Cardiac muscle cell (in vitro differentiated cells and primary cell): ENCODE measurements at regions not wholly inside any gene's neighbourhood (a gene's known extent, or its start where the extent isn't known, plus 50 kb on each side); places are given as distances from the start of the nearest gene placed in this dataset.

ENCODE experiments used
- DNase-seq, 2 donors: peaks; one replicate each; pipeline versions ENCODE4 v3.0.0 to v3.0.0-alpha.2; 2010 to 2017; ENCODE audit warnings: low read depth in 1 of 2, low spot score in 1 of 2
- H3K27ac ChIP-seq: fragments of 200-600 bp; sonication (generic); 2 replicates; pipeline ENCODE4 v1.5.1; 2016
- H3K27me3 ChIP-seq: fragments of 200-600 bp; sonication (generic); 2 replicates; pipeline ENCODE4 v1.6.0; 2016; ENCODE audit warnings: control low read depth
- H3K36me3 ChIP-seq: fragments of 200-600 bp; sonication (generic); 2 replicates; pipeline ENCODE4 v1.5.1; 2016; ENCODE audit warnings: control low read depth
- H3K4me1 ChIP-seq: fragments of 200-600 bp; sonication (generic); 2 replicates; pipeline ENCODE4 v1.8.1; 2017; ENCODE audit warnings: low read depth, mild to moderate bottlenecking, mixed run types
- H3K4me3 ChIP-seq: fragments of 200-600 bp; sonication (generic); 2 replicates; pipeline ENCODE4 v1.5.1; 2016; ENCODE audit warnings: mild to moderate bottlenecking
- H3K9me3 ChIP-seq: fragments of 200-600 bp; sonication (generic); 2 replicates; pipeline ENCODE4 v1.5.1; 2017; ENCODE audit warnings: low read depth, mild to moderate bottlenecking, control low read depth
- CTCF ChIP-seq: IDR thresholded peaks from 2 replicates; pipeline ENCODE4 v1.5.1; 2012; ENCODE audit warnings: low read depth, mild to moderate bottlenecking, low read length

DNA sequence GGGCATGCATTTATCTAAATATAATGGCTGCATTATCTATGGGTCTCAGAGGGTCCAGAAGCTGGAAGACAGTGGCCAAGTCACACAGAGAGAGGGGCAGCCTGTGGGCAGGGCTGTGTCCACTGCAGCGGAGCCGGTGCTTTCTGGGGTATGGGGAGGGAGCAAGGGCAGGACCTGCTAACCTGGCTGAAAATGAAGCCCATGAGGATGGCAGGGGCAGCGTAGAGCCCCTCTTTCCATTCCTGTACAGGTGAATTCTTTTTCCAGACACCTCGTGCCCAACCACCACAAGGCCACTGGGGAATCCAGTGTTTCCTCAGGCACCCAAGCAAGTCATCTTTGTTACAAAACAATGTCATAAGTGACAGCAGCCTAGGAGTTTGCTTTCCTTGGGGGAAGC is 305.9 kb upstream of the IRX4 start:
- no peaks in the 10 kb centered on the region for H3K36me3 ChIP-seq
- H3K4me3 ChIP-seq, result no peak overlapping the region
- no peaks in the 10 kb centered on the region for H3K4me1 ChIP-seq
- TF ChIP-seq CTCF, result no peak
- H3K27ac ChIP-seq, result no peak overlapping the region
- no peaks in the 10 kb centered on the region for H3K9me3 ChIP-seq
- DNase-seq, result no peak
- no peaks in the 10 kb centered on the region for H3K27me3 ChIP-seq

DNA sequence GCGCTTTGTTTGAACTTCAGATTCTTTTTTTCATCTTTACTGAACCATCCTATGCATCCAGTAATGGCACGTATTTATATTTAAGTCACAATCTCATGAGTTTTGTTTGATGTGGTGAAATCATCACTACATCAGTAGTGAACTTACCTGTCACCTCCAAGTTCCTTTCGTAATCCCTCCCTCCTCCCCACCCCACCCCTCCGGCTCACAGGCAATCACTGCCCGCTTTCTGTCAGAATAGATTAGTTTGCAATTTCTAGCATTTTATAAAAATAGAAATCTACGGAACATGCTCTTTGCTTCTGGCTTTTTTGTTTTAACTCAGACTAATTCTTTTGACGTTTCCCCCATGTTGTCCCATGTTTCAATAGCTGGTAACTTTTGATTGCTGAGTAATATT is 305.4 kb upstream of the IRX4 start:
- Histone ChIP-seq H3K4me1 (no peaks in the 10 kb centered on the region), H3K27me3 (no peaks in the 10 kb centered on the region), H3K4me3 (no peak overlapping the region), H3K27ac (no peak overlapping the region), H3K9me3 (no peaks in the 10 kb centered on the region), H3K36me3 (no peaks in the 10 kb centered on the region)
- no peak for DNase-seq
- TF ChIP-seq CTCF, result no peak

GRCh38 chr5:2187687-2188086 is 305.0 kb upstream of the IRX4 start:
- Histone ChIP-seq H3K36me3 (no peaks in the 10 kb centered on the region), H3K4me1 (no peaks in the 10 kb centered on the region), H3K9me3 (no peaks in the 10 kb centered on the region), H3K27me3 (no peaks in the 10 kb centered on the region), H3K4me3 (no peak overlapping the region), H3K27ac (no peak overlapping the region)
- no peak for DNase-seq
- TF ChIP-seq CTCF, result no peak

- Histone ChIP-seq H3K9me3 (no peaks in the 10 kb centered on the region), H3K27me3 (no peaks in the 10 kb centered on the region), H3K36me3 (no peaks in the 10 kb centered on the region), H3K4me3 (no peak overlapping the region), H3K4me1 (no peaks in the 10 kb centered on the region), H3K27ac (no peak overlapping the region)
- no peak for DNase-seq
- TF ChIP-seq CTCF, result no peak
Measured at GRCh38 chr5:2187156-2187555, 304.4 kb upstream of the IRX4 start.

- no peak for TF ChIP-seq CTCF
- Histone ChIP-seq H3K4me3 (no peak overlapping the region), H3K4me1 (no peaks in the 10 kb centered on the region), H3K27ac (no peak overlapping the region), H3K27me3 (no peaks in the 10 kb centered on the region), H3K36me3 (no peaks in the 10 kb centered on the region), H3K9me3 (no peaks in the 10 kb centered on the region)
- no peak for DNase-seq
Measured at GRCh38 chr5:2186472-2187015, 303.8 kb upstream of the IRX4 start.
